ENCODE measurements at regions not wholly inside any gene's neighbourhood (a gene's known extent, or its start where the extent isn't known, plus 50 kb on each side); places are given as distances from the start of the nearest gene placed in this dataset.

GRCh38 chr7:153581419-153581818, 470.8 kb upstream of the DPP6 start:
- DNase-seq (ENCODE audit: low read depth): no peak
- H3K4me3 ChIP-seq (ENCODE audit: low read depth, low read length): no peak overlapping the region
- no peak for TF ChIP-seq CTCF (conservative IDR thresholded peaks at IDR 0.05; ENCODE audit: low read depth, low read length)

GRCh38 chr7:153584132-153584531, 468.1 kb upstream of the DPP6 start:
- DNase-seq (ENCODE audit: low read depth): no peak
- no peak overlapping the region for H3K4me3 ChIP-seq (ENCODE audit: low read depth, low read length)
- TF ChIP-seq CTCF (conservative IDR thresholded peaks at IDR 0.05; ENCODE audit: low read depth, low read length): no peak

GRCh38 chr7:153588586-153588985, 463.6 kb upstream of the DPP6 start:
- no peak for TF ChIP-seq CTCF (conservative IDR thresholded peaks at IDR 0.05; ENCODE audit: low read depth, low read length)
- DNase-seq (ENCODE audit: low read depth): no peak
- no peak overlapping the region for H3K4me3 ChIP-seq (ENCODE audit: low read depth, low read length)

- H3K4me3 ChIP-seq (ENCODE audit: low read depth, low read length): no peak overlapping the region
- TF ChIP-seq CTCF (conservative IDR thresholded peaks at IDR 0.05; ENCODE audit: low read depth, low read length): no peak
- DNase-seq (ENCODE audit: low read depth): no peak
Measured at GRCh38 chr7:153590136-153590535, 462.1 kb upstream of the DPP6 start.

- H3K4me3 ChIP-seq (ENCODE audit: low read depth, low read length): no peak overlapping the region
- TF ChIP-seq CTCF (conservative IDR thresholded peaks at IDR 0.05; ENCODE audit: low read depth, low read length): no peak
- no peak for DNase-seq (ENCODE audit: low read depth)
Measured at GRCh38 chr7:153590571-153590970, 461.6 kb upstream of the DPP6 start.

GRCh38 chr7:153607354-153607753, 444.8 kb upstream of the DPP6 start:
- DNase-seq (ENCODE audit: low read depth): no peak
- H3K4me3 ChIP-seq (ENCODE audit: low read depth, low read length): no peak overlapping the region
- TF ChIP-seq CTCF (conservative IDR thresholded peaks at IDR 0.05; ENCODE audit: low read depth, low read length): no peak

- H3K4me3 ChIP-seq (ENCODE audit: low read depth, low read length): no peak overlapping the region
- no peak for TF ChIP-seq CTCF (conservative IDR thresholded peaks at IDR 0.05; ENCODE audit: low read depth, low read length)
- no peak for DNase-seq (ENCODE audit: low read depth)
Measured at GRCh38 chr7:153616711-153617325, 435.4 kb upstream of the DPP6 start.
